ENCODE measurements at regions not wholly inside any gene's neighbourhood (a gene's known extent, or its start where the extent isn't known, plus 50 kb on each side); places are given as distances from the start of the nearest gene placed in this dataset.

DNA sequence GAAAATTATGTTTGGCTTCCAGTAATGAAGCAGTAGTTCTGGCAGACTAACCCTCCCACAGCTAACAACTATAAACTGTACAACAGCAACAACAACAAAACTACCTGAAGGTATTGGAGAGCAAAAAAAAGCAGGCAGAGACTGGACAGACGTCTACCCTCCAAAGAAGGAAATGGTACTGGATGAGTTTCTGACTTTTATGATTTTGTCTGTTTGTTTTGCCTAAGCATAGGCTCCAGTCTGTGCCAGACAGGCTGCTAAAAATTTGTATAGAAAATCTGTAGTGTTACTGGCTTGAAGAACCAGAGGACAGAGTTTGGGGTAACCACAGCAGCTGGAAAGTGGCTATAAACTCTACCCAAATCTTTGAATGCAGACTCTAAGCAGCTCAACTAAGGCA, 131.3 kb downstream of the SLC25A47 start:
- H4K20me1 ChIP-seq (ENCODE audit: insufficient read depth) = no peaks in the 10 kb centered on the region
- H3K27ac ChIP-seq = no peak overlapping the region
- H3K36me3 ChIP-seq (ENCODE audit: insufficient read depth) = no peaks in the 10 kb centered on the region
- H2AFZ ChIP-seq (ENCODE audit: low read depth) = no peak overlapping the region
- no peaks in the 10 kb centered on the region for H3K27me3 ChIP-seq (ENCODE audit: insufficient read depth, low read depth)
- no peak overlapping the region for H3K4me3 ChIP-seq (IDR thresholded peaks at IDR 0.05; ENCODE audit: insufficient read depth, low read depth, low read length)
- TF ChIP-seq CTCF (conservative IDR thresholded peaks at IDR 0.05; ENCODE audit: low read depth, low read length) = no peak
- no peaks in the 10 kb centered on the region for H3K4me1 ChIP-seq (ENCODE audit: low read depth, poor library complexity, severe bottlenecking)
- H3K9ac ChIP-seq = no peak overlapping the region
- H3K79me2 ChIP-seq (ENCODE audit: insufficient read depth, low read depth) = no peaks in the 10 kb centered on the region
- no peak overlapping the region for H3K4me2 ChIP-seq

DNA sequence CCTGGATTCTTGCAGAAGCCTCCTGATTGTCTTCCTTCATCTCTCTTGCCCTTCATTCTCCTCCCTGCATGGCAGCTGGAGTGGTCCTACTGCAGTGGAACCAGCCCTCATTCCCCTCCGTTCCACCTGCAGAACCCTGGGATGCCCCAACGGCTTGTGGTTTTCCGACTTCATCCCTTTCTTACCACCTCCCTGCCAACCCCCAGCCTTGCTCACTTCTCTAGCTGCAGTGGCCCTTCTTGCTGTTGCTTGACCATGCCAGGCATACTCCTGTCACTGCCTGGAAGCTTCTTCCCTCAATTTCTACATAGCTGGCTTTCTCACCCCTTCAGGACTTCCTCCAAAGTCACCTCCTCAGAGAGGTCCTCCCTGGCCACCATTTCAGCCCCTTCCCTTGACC, 123.3 kb downstream of the BEGAIN start:
- Histone ChIP-seq H3K36me3 (ENCODE audit: insufficient read depth) (no peaks in the 10 kb centered on the region), H3K9ac (no peak overlapping the region), H3K27ac (no peak overlapping the region), H3K79me2 (ENCODE audit: insufficient read depth, low read depth) (no peaks in the 10 kb centered on the region), H4K20me1 (ENCODE audit: insufficient read depth) (no peaks in the 10 kb centered on the region), H3K4me1 (ENCODE audit: low read depth, poor library complexity, severe bottlenecking) (no peaks in the 10 kb centered on the region), H3K4me3 (IDR thresholded peaks at IDR 0.05; ENCODE audit: insufficient read depth, low read depth, low read length) (no peak overlapping the region), H3K4me2 (no peak overlapping the region), H2AFZ (ENCODE audit: low read depth) (no peak overlapping the region), H3K27me3 (ENCODE audit: insufficient read depth, low read depth) (no peaks in the 10 kb centered on the region)
- TF ChIP-seq CTCF (conservative IDR thresholded peaks at IDR 0.05; ENCODE audit: low read depth, low read length) = no peak

GRCh38 chr14:100466111-100466856, 120.9 kb downstream of the BEGAIN start:
- Histone ChIP-seq H4K20me1 (ENCODE audit: insufficient read depth) (no peaks in the 10 kb centered on the region), H3K79me2 (ENCODE audit: insufficient read depth, low read depth) (no peaks in the 10 kb centered on the region), H3K4me3 (IDR thresholded peaks at IDR 0.05; ENCODE audit: insufficient read depth, low read depth, low read length) (no peak overlapping the region), H2AFZ (ENCODE audit: low read depth) (no peak overlapping the region), H3K4me2 (no peak overlapping the region), H3K27ac (no peak overlapping the region), H3K9ac (no peak overlapping the region), H3K4me1 (ENCODE audit: low read depth, poor library complexity, severe bottlenecking) (no peaks in the 10 kb centered on the region), H3K27me3 (ENCODE audit: insufficient read depth, low read depth) (no peaks in the 10 kb centered on the region), H3K36me3 (ENCODE audit: insufficient read depth) (no peaks in the 10 kb centered on the region)
- TF ChIP-seq CTCF (conservative IDR thresholded peaks at IDR 0.05; ENCODE audit: low read depth, low read length) = no peak

GRCh38 chr14:100467046-100467750, 120.0 kb downstream of the BEGAIN start:
- Histone ChIP-seq H3K27ac (no peak overlapping the region), H2AFZ (ENCODE audit: low read depth) (no peak overlapping the region), H3K4me2 (no peak overlapping the region), H3K4me1 (ENCODE audit: low read depth, poor library complexity, severe bottlenecking) (no peaks in the 10 kb centered on the region), H3K27me3 (ENCODE audit: insufficient read depth, low read depth) (no peaks in the 10 kb centered on the region), H3K4me3 (IDR thresholded peaks at IDR 0.05; ENCODE audit: insufficient read depth, low read depth, low read length) (no peak overlapping the region), H3K79me2 (ENCODE audit: insufficient read depth, low read depth) (no peaks in the 10 kb centered on the region), H3K9ac (no peak overlapping the region), H4K20me1 (ENCODE audit: insufficient read depth) (no peaks in the 10 kb centered on the region), H3K36me3 (ENCODE audit: insufficient read depth) (no peaks in the 10 kb centered on the region)
- no peak for TF ChIP-seq CTCF (conservative IDR thresholded peaks at IDR 0.05; ENCODE audit: low read depth, low read length)

Measured in KMS-11 (cell line).